HPDE6-E6E7 (cell line): ENCODE measurements at regions not wholly inside any gene's neighbourhood (a gene's known extent, or its start where the extent isn't known, plus 50 kb on each side); places are given as distances from the start of the nearest gene placed in this dataset.
A peak's percentile ranks its signal among the peaks of the same experiment; 100 is the strongest.

Source experiments
- DNase-seq: peaks from one replicate; pipeline ENCODE4 v3.0.0; 2011; ENCODE audit warnings: missing footprints; ENCODE audit errors: extremely low spot score

DNA sequence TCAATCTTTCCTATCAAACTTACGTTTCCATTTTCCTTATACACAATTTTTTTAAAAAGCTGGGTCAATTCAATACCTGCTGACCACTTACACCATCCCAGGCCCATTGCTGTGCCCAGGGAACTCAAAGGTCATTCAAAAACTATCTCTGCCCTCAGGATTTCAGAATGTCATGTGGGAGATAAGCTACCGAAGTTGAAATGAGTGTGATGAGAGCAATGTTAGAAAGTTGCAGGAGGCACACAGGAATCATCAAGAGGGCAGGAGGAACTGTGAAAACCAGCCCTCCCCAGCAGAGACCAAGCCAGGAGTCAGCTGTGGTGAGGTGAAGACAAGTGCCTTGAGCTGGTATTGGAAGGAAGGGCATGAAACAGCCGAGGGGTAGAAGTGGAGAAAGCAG is 195.9 kb downstream of the HS3ST3A1 start:
- DNase-seq = no peak

DNA sequence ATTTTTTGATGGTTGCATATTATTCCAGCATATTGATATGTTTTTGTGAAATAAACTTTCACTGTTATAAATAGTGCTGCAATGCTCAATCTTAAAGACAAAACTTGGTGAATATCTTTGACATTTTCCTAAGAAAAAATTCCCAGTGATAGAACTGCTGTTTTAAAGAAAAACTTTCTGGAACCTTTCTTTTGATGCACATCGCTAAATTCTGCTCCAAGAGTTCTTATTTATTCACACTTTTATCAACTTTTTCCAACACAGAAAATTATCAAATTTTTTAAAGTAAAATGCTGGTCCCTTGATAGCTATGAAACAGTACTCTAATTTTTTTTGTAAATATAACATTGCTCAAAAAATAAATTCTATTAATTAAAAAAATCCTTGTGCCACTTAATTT is 196.6 kb downstream of the HS3ST3A1 start:
- DNase-seq = no peak

DNA sequence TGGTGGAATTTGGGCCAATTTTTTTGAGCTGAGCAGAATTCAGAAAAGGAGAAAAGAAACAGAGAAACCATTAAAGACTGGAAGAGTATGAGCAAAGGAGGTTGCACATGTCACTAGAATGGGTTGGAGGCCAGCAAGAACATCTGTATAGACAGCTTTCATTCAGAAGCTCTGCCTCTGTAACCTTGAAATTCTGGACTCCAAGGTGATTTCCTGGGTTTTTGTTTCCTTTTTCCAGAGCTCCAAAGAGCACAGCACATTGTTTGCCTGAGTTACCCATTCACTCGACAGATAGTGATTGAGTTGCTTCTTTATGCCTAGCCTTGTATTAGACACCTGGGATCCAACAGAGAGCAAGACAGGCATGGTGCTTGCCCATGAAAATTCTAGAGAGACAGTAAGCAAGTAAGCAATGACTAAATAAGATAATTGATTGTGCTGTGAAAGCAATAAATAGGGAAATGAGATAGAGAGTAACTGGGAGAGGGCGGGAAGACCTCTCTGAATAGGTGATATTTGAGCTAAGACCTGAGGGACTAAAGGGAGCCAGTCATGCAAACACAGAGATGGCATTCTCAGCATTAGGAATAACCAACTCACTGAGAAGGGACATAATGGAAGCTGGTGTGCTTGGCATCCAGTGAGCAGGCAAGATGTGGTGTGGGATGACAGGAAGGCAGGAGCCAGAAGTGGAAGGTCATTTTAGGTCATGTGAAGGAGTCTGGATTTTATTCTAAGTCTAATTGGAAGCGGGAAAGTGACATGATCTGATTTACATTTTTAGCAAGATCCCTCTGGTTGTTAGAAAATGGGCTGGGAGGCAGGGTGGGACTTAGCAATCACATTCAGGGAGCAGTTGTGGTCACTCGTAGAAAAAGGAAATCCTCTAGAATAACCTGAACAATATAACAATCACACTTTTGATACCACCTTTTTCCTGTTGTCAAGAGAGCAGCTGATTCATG is 197.5 kb downstream of the HS3ST3A1 start:
- no peak for DNase-seq

DNA sequence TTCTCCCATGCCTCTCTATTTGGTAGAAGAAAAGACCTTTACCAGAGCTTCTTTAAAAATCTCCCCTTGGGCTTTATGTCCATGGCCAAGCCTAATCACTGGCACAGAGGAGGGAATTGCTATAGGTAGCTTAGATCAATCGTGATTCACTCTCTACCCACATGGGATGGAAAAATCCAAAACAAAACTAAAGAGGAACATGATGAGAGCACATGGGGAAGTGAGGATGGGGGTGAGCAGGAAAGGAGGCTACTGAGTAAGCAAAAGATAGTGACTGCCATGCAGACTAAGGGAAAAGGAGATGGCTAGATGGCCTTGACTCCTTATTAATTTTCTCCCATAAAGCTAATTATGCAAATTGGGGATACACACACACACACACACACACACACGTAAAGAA is 201.2 kb downstream of the HS3ST3A1 start:
- no peak for DNase-seq

DNA sequence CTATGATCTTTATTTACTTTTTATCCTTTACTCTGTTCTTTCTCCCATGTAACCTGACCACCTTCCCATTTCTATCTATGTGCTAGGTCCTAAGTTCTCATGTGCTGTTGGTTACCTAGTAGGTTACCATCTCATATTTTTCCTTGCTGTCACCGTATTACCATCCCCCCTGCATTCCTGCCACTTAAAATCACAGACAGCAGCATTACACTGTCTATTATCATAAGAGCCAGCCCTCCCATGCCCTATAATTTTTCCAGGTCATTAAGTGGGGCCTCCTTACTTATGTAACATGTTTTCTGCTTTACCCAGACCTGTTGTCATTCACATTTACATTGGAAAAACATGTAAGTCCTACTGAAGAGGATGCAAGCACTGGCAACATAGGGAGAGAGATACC is 202.9 kb downstream of the HS3ST3A1 start:
- no peak for DNase-seq

DNA sequence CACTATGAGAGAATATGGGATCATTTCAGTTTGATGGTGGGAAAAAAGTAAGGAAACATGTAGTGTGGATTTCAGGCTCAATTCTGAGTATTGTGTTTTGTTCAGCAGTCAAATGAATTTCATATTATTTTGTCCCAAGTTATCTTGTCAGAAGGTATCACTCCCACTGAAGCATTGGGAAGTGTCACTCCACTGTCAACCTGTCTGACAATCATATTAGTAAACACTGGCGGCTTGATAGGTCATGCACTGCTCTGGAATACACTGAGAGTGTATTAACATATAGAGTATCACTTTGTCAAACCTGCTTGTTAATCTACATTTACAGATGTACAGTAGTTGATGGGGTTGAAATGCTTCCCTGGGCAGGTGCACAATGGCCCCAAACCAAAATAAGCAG is 203.6 kb downstream of the HS3ST3A1 start:
- DNase-seq = no peak

DNA sequence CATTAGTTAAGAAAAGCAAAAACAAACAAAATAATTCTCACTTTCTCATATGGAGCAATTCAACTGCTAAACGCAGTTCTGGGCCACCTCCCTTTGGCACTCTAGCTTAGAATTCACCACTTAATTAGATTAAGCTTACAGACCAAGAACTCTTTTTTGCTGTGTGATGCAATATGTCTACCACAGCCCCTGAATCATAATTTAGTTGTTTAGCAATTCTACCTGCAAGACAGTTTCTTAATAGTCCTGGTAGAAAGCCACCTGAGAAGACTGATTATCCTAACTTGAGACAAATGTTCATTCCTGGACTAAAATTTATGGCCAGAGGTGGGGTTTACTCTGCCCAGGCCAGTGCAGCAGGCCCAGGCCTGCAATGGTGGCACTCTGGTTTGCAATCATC is 205.9 kb downstream of the HS3ST3A1 start:
- DNase-seq = no peak

DNA sequence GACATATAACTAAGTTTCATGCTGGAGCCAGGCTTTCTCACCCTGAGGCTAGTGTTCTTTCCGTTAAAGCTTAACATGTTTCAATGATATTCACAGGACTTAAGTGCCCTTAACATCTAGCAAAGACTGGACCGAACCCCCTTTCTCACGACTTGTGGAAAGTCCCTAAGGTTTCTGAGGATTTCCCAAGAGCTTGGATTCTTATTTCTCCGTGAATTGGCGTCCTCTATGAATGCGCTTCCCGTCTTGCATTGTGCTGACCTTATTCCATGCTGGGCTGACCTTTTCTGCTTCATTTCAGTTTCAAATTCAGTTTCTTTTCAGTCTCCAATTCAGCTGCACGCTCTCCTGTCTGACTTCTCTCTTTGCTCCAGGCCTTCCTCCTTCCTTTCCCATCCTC is 206.4 kb downstream of the HS3ST3A1 start:
- DNase-seq = no peak

DNA sequence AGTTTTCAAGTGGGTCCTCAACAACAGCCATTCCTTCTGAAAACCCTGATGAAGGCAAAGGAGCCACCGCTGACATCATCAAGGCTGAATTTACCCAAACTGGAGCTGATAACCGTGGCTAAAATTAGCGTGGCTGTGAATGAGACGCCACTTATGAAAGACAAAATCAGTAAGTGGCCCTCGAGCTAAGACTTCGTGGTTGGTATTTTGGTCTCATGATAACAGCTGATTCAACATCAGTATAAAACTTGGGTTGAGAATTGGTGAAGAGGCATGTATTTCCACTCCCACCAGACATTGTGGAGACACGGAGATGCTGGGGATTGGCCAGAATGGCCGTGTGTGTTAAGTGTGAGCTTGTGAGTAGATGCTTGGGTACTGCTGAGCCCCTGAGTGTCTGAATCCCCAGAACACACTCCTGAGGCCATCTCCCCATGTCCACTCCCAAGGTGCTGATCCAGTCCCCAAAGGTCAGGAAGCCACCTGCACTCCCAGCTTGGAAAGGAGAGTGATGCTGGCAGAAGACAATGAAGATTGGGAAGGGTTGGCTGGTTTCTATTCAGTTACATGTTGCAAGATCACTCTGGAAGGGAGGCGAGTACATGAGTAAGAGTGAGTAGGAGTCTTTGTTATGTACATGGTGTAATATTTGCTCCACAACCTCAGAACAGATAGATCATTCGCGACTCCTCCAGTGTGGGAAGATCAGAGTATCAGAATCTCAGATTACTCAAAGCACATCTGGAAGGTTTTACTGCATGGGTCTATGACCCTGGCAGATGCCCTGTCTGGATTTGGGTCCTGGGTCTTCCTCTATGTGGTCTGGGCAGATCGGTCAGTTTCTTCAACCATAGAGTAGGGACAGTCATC is 207.7 kb downstream of the HS3ST3A1 start:
- peak; percentile 47 for DNase-seq

DNA sequence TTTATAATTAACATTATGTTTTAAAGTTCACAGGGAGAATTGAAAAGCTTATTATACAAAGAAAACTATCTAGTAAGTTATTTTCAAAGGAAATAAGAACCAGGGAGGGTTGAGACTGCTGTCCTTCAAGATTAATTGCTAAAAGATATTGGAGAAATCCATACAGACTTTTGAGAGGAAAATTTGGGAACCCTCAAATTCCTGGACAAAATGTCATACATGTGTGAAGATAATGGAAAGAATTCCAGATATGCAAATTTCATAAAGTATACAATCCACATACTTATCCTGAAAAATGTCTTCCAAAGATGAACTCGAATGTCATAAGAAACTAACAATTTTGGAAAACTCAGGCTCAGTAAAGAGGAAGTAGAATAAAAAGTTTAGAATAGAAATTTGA is 213.8 kb downstream of the HS3ST3A1 start:
- DNase-seq = no peak

DNA sequence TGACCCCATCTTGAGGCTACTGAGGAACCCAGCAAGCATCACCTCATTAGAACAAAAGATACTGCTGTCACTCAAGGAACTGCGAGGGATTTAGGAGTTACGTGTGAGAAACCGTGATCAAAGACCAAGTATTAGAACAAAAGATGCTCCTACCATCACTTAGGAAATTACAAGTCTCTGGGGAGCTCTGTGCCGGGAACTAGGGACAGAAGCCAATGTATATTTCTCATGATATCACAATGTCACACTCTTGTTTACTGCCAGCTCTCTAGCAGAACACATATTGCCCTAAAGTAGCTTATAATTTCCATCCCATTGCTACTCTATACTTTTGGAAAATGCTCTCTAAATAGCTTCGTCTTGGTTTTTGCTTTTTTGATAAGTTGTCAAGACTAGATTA is 214.5 kb downstream of the HS3ST3A1 start:
- no peak for DNase-seq

DNA sequence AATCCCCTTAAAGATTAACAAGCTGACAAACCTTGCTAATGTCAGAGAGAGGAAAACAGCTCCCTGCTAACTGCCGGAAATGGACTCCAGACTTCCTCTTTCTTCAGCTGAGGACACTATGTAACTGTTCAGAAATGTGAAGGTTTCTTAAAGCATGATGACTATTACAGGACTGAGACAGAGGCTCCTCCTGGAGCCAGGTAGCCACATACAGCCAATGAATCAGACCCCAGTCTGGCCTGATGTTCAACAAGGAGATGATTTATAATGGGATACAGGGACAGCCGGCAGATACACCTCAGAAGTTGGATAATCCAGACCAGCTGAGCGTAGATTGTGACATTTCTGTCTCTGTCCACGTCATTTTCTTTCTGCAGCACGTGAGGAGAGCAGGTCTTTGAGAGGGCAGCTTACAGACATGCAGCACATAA is 216.2 kb downstream of the HS3ST3A1 start:
- no peak for DNase-seq

DNA sequence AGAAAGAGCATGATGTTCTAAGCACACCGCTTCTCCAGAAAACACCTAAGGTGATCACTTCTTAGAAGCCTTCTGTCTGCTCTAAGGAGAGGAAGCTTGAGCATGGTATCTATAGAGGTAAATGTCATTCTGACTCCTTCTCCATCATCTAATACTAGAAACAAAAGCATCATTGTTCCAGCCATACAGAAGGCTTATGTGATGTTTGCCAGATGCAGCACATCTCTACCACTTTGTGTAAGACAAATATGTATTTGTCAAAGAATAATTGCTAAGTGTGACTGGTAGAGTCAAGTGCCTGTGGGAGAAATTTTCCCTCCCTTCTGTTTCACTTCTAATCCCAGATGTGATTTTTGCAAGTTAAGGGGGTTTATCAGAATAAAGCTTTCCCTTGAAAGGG is 217.1 kb downstream of the HS3ST3A1 start:
- no peak for DNase-seq

DNA sequence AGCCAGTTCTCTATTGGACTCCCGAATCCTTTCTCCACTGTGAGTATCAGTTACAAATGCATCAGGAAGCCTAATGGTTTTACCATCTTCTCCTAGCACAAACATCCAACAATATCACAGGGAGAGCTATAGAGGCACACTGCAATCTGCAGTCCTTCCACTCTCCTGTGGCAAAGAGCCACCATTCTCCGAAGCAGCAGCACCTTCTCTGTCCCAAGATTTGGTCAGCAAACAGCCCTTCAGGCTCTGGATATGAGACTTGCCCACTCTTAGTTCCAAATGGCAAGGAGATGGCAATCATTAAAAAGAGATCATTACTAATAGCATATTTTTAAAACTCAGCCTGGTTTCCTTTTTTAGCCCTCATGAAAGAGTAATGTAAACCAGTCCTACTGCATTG is 223.4 kb downstream of the HS3ST3A1 start:
- no peak for DNase-seq

DNA sequence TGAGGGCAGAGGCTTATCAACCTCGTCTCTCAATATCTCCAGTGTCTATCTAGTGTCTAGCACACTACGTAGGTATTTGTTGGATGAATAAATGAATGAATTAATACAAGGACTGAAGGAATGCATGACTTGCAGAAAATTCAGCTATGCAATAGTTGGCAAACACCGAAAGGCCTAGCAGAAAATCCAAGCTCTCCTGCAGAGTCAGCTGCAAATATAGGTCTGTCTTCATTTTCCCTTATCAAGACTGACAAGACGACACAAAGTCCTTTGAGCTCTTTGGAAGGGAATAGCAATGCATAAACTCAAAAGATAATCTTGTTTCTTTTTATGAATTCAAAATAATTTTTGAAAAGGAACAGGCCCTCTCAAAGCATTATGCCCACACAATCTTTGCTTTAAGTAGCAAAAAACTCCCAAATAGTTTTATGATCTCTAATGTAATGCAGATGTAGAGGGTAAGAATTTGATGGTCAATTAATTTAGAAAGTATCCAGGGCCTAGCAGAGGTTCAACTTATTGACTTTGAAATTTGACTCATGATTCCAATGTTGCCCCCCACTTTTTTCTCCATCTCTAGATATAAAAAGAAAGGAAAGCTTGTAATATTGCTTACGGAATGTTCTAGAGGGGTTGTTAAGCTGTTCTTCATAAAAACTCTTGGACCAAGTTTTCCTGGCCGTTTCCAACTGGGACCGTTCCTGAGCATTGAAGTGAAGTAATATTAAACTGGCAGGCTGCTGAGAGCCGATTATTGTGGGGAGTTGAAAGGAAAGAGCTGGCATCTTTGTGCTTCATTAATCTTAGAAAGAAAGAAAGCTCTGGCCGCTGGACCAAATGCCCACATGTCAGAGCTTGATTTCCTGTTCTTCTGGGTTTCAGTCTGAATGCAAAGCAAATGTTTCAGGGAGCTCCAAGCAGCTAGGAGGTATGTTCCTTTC is 227.3 kb downstream of the HS3ST3A1 start:
- no peak for DNase-seq

DNA sequence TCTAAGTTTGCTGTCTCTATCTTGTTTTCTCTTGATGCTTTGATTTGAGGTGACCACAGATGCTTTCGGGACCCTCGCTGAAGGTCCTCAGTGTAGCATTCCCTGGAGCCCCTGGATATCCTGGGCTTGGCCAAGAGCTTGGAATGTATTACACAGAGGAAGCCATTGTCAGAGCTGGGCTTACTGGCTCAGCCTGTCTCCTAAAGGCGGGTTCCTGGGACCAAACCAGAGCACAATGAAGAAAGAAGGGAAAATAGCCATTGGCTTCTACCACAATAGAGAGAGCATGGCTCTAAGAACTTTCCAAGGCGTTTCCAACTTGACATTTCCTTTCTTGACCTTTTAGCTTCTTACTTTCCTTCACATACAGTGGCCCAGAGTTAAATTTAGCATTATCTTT is 229.3 kb downstream of the HS3ST3A1 start:
- no peak for DNase-seq

DNA sequence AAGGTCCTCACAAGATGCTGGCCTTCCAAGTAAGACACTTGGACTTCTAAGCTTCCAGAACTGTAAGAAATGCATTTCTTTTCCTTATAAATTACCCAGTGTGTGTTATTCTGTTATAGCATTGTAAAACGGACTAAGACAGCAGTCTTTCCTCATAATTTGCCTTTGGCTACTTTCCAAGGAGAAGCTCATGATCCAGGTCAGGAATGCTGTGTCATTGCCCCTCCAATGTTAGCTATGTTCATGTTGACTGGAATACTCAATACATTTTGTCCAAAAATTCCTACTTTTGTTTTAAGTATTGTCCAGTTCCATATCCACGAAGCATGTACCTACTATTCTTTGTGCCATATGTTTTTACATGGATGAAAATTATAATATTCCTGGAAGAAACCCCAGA is 234.6 kb downstream of the HS3ST3A1 start:
- DNase-seq = no peak

DNA sequence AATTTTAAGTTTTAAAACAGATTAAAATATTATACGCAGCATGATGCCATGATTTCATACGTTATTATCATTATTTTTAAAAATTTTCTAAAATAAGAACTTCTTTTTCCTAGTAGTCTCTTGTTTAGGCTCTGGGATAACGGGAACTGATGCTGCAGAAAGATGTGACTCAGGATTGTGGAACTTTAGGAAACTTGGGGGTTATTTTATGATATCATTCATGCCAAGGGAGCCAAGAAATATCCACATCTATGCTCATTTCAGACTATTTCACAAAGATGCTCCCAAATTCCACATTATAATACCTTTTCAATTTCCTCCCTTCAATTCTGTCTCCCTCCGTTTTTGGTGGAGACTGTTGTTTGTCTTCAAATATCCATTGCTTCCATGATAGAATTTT is 236.4 kb downstream of the HS3ST3A1 start:
- no peak for DNase-seq

DNA sequence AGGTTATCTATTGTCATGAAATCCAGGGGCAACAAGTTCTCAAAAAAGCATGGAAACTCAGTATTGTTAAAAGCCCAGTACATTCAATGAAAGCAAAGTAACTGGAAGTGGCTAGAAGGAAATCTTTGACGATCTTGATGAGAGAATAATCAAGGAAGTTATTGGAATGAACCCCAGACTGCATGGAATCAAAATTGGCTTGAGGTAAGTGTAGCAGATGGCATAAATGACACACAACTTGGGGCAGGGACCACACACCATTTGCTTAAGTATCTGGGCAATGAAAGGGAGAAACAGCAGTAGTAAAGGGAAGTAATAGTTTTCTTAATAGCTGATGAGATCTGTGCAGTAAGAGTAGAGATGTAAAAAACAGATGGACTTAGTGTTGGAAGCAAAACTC is 238.0 kb downstream of the HS3ST3A1 start:
- DNase-seq = no peak

DNA sequence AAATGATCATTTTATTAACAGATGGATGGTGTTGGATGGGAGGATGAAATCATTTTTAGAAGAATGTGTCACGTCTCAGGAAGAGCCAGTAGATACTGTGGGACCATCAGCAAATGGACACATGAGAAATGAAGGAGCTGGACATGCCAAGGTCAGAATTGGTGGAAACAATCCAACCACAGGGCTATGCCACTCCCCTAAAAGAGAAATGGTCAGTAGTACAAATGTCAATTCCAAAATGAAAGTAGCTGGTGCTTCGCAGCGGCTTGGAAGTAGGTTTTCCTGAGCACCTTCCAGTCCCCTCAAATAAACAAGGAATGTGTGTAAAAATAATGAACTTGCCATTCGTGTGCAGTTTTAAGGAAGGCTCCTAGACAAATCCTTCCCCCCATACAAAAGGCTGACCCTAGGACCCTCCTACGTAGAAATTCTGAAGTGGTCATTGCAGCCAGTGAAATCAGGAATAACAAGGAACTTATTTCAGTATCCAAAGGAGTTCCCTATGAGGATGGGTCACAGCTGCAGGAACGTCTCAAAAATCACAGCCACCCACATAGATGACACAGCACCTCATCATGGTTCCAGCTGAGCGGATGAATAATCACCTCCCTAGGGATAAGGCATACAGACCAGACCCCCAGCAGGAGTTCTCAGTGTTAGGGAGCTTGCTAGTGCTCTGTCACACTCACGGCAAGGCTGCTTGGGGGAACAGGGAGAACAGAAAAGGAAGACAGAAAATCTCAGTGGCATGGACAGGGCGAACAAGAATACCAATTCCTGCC is 239.2 kb downstream of the HS3ST3A1 start:
- DNase-seq = no peak

DNA sequence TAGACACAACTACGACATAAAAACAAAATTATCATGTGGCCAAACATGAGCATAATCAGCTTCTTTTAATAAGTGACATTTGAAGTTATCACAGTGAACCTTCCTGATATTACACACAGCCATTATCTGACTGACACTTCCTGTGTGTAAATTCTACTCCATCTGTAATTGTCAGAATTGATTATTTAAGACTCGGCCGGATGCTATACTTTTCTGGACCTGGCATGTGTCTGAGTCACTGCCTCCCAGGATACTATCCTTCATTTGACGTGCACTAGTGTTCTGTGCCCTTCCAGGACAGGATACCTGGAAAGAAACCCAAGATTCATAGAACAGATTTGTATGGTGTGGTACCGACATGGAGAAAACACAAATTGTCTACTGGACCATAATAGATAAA is 242.0 kb downstream of the HS3ST3A1 start:
- DNase-seq = no peak
